GM18502 (cell line): ENCODE measurements at regions not wholly inside any gene's neighbourhood (a gene's known extent, or its start where the extent isn't known, plus 50 kb on each side); places are given as distances from the start of the nearest gene placed in this dataset.

ENCODE experiments used
- ATAC-seq: cut with Tn5 transposase; IDR thresholded peaks from one replicate; pipeline ENCODE4 v1.9.1; 2021; ENCODE audit warnings: mild to moderate bottlenecking; ENCODE audit not compliant: unreplicated experiment, poor library complexity

DNA sequence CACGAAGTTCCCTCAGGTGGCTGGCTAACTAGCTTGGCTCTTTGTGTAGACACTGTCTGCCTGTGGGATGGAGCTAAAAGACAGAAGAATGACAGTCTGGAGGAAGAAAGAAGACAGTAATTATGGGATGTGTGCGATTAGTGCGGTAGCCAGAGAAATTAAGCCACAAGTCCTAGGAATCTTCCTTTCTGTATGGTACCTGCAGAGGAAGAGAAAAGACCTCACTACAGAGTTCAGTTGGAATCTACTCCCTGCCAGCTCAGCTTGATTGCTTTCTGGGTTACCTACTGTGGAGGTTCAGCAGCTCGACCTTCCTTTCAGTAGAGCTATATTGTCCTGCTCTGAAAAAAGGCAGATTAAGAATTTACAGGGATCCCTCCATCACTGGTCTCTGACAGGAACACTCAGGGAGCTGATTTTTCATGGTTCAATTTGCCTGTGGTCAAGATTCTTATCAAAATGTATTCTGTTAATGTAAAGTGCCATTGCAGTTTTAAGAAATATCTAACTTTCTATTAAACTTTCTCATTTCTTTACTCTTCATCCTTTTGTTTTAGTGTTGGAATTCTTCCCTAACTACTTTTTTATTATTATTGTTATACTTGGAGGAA is 187.2 kb downstream of the CENPW start:
- ATAC-seq = no peak

DNA sequence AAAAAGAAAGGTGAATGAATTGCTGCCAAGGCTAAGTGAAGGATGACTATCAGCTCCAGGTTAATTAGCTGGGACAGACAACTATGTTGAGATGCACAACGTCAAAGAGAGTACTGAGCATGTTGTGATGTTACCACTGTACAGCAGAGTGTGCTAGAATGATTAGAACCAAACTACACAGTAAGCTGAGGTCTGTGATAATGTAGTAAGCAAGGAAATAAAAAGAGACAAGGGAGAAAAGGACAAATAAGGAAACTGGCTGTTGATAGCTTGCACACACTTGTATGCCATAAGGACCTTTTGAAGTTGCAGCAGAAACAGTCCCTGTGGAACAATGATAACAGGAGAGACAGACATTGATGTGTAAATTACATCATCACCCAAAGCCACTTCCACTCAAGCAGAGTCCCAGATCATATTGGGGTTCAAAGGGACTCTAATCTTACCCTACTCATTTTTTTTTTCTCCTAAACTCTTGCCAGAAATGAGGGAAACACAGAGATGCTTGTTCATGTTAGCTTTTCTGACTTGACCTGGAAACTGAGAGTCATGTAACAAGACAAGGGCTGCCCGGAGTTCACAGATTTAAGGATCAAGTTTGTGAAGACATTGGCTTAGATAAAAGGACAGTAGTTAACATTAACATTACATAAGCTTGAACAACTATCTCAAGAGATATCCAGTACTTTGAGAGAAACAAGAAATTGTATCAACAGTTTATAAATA is 189.9 kb downstream of the CENPW start:
- ATAC-seq = no peak

DNA sequence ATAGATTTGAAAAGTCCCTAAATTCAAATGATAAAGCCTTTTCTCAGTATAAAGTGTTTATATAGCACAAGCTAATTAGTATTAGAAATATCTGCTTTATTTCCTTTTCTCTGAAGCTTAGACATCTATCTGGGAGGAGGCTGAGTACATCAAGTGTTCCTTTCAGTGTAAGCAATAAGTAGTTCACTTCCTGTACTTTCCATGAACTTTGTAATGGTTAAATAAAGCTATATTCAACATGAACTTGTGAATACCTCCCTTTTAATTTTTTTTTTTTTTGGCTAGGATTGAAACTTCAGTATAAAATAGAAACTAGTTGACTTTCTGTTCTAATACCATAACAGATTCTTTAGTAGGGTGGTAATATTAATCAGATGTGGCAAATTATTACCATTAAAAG is 190.9 kb downstream of the CENPW start:
- ATAC-seq = no peak

DNA sequence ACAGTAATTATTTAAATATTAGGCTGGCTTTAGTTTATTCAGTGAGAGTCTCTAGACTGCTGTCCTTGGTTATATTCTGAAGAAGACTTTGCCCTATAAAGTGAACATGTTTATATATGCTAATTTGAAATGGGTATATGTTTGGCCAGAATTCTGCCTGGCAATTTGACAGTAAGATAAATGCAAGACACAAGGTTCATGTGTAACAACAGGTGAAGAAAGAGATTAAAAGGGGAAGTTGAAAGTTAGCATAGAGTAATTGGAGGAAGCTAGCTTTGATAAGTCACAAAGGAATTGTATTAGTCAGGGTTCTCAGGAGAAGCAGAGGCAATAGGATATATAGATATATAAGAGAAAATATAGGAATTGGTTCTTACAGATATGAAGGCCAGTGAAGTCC is 191.4 kb downstream of the CENPW start:
- ATAC-seq = peak; percentile 33

DNA sequence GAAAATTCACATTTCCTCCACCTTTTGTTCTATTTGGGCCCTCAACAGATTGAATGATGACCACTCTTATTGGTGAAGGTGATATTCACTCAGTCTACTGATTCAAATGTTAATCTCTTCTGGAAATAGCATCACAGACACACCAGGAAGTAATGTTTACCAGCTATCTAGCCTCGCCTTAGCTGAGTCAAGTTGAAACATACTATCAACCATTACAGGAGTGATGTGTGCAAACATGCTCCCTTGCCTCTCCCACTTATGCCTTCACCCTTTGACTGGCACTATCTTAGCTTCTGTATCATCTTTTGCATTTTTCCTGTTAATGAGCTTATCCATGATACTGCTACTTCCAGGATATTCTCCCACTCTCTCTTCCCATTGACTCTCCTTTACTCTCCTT is 191.9 kb downstream of the CENPW start:
- ATAC-seq = peak; percentile 75

DNA sequence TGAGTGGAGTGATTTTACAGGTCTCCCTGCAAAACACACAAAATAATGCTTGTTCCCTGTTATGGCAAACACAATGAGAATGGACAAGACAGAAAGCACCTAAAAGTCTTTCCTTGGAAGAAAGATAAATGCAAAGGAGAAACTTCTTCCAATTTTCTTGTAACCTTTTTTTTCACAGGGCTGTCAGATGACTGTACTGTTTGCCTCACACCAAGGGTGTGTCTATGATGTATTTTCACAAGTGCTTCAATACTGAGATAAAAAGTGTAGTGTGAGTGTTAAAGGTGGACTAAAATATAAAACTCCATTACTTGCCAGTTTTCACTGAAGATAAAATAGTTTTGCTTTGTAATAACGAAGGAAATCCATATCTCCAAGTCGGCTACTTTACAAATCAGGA is 194.5 kb downstream of the CENPW start:
- ATAC-seq = no peak

DNA sequence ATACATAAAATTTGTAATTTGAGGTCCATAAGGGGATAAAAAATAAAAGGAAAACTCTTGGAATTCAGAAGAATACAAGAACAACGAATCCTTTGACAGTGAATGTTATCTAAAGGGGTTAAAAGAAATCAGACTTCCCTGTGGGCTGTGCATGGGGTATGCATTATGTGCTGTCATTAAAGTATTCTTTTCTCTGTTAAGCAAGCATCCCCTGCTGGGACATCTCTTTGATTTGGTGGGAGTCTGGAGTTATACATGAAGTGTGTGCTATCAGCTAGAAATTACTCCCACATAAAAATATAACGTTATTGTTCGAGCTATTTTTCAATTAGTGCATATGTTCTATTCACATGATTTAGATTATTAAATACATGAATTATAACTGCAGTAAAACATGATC is 195.2 kb downstream of the CENPW start:
- ATAC-seq = no peak

DNA sequence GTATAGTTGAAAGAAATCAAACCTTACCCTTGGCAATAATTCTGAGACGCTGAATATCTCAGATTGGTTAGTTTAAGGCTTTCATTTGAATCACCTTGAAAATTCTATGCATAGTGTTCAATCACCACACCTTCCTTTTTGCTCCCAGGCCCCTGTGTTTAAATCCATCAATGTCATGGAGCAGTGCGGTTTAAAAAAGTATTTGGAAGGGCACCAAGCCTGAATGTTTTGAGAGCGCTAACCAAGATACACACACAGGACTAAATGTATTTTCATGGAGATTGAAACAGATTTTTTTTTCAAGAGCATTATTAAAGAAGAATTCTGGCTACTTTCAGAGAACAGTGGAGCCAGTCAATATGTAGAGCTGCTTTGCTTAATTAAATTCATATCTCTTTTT is 195.7 kb downstream of the CENPW start:
- ATAC-seq = no peak

DNA sequence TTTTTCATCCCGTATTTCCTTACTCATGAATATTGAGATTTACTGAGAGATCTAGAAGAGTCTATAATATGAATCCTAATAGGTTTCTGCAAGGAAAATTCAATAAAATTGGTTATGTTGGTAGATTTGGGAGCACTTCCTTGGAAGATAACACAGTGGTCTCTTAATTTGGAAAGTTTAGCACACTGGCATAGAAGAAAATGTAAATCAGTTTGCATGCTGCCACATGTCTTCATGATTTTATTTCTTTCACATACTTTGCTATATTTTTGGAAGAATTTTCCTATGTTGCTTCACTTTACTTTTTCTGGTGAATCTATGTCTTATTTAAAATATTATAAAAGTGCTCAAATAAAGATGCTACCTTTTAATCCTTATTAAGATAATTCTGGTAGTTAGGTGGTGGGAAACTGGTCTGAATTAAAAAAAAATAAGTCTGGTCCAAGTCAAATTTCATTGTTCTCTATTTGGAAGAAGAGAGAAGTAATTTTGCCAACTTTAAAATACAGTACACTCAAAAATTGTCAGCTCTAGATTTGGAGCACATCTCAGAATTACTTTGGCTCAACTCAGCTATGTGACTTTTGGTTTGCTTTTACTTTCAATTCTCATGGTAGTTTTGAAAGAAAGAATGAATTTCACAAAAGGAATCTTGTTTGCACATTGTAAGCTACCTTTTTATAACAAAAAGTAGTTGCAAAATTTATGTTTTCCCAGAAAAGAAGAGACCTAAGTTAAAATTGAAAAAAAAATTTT is 197.3 kb downstream of the CENPW start:
- ATAC-seq = no peak

DNA sequence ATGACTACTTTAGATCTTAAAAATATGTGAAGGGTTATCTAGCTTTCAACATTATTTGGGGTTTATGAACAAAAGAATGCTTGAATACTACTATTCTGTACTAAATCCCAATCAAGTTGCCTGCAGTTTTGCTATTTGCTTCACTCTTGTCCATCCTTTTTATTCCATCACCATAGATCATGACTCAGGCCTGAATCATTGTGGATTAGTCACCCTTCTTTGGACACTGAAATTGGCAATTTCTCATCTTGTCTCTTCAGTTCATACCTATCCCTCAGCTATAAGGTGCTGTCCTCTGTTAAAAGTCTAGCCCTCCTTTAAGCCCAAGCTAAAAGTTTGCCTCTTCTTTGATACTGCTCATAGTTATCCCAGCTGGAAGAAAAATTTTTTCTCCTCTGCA is 199.1 kb downstream of the CENPW start:
- ATAC-seq = no peak

DNA sequence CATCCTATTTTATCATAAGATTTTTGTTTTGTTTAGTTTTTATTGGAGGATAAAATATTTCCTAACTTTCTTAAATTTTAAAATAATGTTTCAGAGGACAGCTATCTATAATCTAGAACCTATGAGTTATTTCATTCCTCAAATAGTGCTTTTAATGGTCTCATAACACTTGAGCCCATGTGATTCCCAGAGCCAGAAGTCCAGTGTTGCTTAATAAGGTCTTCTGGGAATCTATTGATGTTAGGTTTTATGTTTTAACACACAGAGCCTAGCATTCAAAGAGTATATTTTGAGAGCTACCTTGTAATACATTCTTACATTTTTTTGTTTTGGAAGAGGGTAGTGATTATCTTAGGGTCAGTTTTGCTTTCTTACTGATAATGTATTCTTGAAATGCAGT is 200.2 kb downstream of the CENPW start:
- ATAC-seq = no peak

DNA sequence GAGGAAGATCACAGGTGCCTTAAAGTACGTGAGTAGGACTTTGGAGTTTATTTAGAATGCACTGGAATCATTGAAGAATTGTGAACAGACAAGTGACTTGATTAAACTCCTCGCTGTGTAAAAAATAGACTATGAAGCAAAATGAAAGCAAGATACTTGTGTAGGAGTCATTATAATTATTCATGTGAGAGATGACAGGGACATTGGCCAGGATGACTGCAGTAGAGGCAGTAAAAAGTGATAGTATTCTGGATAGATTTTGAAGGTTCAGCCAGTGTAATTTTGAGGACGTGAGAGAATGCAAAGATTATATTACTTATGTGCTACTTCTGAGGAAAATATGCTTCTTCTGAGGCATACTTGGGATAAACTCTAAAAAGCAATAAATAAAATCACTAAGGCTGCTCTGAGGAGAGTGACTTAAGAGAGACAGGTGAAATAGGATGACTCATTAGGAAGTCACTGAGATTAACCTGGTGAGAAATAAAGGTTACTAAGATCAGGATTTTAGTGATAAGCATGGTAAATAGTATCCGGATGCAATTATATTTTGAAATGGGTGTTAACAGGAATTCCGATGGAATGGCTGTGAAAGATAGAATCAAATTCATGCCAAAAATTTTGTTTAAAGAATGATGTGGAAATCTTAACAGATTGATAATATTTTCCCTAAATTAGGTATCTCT is 202.0 kb downstream of the CENPW start:
- ATAC-seq = no peak

DNA sequence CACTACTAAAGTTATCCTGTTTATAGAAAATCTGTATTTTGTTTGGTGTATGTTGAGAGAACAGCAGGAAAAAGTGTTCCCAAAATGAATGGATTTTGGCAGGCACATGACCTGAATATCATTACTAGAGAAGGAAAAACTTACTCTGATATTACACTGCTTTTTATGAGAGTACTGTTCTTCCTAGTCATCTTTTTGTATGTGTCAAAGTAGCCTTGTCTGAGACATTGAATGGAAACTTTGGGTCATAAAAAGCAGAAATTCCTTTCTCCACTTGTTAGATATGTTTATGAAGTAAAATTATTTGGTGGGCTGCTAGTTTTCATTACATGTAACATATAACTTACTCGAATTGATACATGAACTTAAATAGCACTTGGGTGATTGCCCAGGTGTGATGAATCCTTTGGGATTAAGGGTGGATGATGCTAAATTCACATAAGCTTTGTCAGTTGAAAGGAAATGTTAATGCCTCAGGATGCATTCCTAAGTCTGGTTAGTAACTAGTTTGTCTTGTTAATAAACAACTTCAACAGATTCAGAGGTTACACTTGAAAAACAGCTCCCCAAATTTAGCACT is 206.7 kb downstream of the CENPW start:
- ATAC-seq = no peak

DNA sequence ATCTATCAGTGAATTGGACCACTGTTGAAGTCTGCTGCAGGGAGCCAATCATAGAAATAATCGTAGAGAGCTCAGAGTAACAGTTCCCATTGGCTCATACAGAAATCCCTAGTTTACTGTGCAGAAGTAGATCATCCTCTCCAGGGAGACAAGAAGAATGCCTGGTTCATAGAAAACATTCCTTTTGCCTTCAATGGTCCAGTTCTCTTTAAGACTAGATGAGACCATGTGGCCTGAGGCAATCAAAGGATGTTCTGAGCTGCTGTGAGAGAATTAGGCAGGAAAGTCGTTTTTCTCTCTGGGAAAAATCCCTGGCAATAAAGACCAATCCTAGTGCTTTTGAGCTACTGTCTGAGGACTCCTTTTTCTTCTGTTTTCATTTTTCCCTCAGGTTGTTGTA is 208.4 kb downstream of the CENPW start:
- ATAC-seq = no peak

DNA sequence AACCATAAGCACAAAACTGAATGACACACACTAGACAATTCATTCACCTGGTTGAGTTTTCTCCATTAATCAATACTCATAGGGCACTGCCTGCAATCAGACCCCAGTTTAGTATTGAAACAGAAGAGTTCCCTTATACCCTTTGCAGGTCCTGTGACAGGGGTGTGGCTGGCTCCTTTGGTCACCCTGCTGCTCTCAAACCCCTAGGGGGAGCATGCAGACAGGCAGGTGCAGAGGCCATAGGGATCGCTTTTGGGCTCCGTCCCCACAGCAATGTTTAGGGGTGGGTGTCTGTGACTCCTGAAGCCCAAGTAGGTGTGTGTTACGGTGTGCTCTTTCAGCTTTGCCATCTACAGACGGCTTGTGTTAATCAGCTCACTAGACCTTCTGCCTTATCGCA is 210.4 kb downstream of the CENPW start:
- ATAC-seq = no peak

DNA sequence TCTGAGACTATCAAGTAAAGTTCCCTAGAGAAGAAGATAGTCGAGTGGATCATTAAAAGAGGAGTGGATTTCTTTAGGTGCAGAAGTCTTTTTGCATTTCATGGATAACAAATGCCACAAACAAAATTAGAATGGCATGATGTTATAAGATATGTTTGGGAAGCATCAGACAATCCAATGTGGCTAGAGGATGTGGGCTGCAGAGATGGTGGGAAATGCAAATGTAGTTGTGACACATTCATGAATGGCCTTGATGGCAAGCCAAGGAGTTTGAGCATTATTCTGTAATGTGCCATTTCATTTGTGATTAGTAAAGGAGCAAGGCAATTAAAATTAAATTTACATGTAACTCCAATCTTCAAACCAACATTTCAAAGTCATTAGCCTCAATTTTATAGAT is 211.9 kb downstream of the CENPW start:
- no peak for ATAC-seq

DNA sequence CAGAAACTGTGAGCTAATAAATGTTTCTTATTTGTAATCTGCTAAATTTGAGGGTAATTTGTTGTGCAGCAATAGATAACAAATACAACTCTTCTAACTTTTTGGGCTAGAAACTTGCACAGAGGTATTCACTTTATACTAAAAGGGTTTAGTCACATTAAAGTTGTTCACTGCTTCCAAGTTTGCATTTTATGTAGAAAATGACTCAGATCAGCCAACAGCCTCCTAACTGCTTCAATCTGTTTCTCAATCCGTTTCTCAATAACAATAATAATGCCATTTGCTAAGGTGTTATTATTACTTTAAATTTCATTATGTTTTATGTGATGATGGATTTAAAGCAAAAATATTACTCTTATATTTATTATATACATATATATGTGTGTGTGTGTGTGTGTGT is 213.9 kb downstream of the CENPW start:
- ATAC-seq = no peak

DNA sequence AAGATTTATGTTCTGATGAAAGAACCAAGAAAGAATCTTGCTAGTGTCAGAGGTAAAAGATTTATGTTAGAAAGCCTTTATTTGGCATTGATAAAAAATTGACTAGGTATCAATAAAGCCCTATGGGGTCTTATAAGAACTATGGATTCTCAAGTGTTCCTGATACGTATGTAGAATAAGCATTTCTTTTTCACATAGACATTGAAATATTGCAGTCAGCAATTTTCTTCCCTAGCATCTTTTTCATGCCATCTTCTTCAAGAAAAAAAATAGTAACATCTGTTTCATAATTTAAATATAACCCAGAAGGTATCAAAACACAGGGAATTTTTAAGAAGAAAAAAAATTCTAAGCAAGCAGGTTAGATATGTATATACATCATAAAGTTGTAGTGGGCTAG is 230.6 kb downstream of the CENPW start:
- ATAC-seq = no peak

DNA sequence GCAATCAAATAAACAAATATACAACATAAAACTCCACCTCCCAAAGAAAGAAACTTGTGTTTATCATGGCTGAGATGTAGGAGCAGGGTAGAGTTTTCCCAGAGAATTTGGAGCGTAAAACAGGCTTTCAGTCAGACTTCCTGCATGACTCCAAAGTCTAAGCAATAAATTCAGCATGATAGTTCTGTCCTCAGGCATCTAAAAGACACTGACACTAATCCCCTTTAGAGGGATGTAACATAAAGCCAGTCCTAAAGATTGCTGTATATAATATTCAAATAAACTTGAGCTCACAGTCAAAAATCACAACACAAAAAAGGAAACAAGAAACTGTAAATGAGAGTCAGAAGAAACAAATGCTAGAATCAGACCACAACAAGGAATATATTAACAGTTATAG is 234.4 kb downstream of the CENPW start:
- ATAC-seq = no peak

DNA sequence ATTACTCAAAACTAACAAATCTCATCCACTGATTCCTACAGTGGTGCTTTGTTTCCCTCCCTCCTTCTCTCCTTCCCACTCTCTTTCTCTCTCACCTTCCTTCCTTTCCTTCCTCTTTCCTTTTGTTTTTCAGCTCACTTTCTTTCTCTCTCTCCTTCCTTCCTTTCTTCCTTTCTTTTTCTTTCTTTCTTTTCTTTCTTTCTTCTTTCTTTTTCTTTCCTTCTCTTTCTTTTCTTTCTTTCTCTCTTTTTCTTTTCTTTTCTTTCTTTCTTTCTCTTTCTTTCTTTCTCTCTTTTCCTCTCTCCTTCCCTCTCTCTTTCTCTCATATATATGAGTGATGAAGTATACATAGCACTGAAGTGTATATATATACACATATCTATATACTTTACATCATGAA is 241.4 kb downstream of the CENPW start:
- no peak for ATAC-seq
